ENCODE measurements at regions not wholly inside any gene's neighbourhood (a gene's known extent, or its start where the extent isn't known, plus 50 kb on each side); places are given as distances from the start of the nearest gene placed in this dataset.
"Not testable (repeated sequence)": the region's sequence is repeated elsewhere in the genome, so short reads cannot be mapped to it uniquely, and the experiment has no call there.

GRCh38 chr2:239594772-239595608 is 194.2 kb upstream of the HDAC4 start:
- no peak for DNase-seq (ENCODE audit: low read depth)

DNA sequence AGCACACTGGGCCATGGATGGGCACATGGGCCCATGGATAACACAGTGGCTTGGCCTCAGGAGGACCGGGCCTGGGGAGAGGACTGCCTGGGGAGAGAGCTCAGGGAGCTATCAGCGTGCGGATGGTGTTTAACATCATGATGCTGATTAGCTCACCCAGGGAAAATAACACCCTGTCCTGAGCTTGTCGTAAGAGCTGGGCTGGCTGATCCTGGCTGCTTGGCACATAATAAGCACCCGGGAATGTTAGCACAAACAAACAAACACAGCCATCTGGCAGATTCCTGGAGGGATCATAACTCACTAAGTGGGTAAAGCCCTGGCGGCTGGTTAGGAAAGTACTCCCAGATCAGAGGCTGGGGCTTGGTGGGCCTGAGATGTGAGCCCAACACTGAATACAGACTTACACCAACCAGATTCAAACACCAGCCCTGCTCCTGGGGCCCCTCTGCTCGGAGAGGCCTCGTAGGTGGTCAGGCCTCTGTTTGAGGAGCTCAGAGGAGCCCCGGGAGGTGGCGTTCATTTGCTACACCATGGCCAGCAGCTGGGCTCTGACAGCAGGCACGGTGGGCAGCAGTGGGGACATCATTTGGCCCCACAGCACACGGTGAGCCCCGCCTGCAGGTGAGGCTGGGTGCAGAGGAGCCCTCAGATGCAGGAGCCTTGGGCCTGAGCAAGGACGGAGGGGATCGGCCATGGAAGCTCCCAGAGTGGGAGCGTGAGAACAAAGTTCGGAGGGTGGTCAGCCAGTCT is 193.4 kb upstream of the HDAC4 start:
- DNase-seq (ENCODE audit: low read depth) = no peak

DNA sequence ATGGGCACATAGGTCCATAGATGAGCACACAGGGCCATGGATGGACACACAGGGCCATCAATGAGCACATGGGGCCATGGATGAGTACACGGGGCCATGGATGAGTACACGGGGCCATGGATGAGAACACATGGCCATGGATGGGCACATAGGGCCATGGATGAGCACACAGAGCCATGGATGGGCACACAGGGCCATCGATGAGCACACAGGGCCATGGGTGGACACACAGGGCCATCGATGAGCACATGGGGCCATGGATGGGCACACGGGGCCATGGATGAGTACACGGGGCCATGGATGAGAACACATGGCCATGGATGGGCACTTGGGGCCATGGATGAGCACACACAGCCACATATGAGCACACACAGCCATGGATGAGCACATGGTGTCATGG is 192.6 kb upstream of the HDAC4 start:
- DNase-seq (ENCODE audit: low read depth) = no peak

DNA sequence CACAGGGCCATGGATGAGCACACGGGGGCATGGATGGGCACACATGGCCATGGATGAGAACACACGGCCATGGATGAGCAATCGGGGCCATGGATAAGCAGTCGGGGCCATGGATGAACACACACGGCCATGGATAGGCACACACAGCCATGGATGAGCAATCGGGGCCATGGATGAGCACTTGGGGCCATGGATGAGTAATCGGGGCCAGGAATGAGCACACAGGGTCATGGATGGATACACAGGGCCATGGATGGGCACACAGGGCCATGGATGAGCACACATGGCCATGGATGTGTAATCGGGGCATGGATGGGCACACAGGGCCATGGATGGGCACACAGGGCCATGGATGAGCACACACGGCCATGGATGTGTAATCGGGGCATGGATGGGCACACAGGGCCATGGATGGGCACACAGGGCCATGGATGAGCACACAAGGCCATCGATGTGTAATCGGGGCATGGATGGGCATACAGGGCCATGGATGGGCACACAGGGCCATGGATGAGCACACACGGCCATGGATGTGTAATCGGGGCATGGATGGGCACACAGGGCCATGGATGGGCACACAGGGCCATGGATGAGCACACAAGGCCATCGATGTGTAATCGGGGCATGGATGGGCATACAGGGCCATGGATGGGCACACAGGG is 191.9 kb upstream of the HDAC4 start:
- DNase-seq (ENCODE audit: low read depth) = not testable (repeated sequence)

- no peak for DNase-seq (ENCODE audit: low read depth)
These were observed 190.4 kb upstream of the HDAC4 start for GRCh38 chr2:239590995-239591915.

GRCh38 chr2:239590276-239590675 is 189.5 kb upstream of the HDAC4 start:
- DNase-seq (ENCODE audit: low read depth) = no peak

GRCh38 chr2:239589833-239590232 is 189.0 kb upstream of the HDAC4 start:
- DNase-seq (ENCODE audit: low read depth) = no peak

DNA sequence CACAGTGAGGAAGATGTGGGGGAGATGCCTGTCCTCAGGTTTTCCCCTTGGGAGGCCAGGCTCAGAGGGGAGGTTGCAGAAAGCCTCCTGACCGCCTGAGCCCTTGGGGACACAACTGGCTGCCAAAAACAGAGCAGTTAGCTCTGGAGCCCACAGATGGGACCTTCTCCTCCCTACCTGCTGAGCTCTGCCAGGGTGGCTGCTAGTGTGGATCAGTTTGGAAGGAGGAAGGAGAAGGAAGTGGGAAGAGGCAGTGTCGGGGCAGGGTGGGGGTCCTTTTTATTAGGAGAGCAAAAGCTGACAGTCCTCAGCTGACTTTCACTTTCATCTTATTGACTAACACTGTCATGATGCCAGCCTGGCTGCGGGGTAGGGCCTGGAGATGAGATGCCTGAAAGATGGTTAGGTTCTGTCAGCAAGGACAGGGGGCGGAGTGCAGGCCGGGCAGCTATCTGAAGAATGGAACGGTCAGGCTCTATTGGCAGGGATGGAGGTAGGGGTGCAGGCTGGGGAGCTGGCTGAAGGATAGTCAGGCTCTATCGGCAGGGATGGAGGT is 188.5 kb upstream of the HDAC4 start:
- no peak for DNase-seq (ENCODE audit: low read depth)

GRCh38 chr2:239588451-239589269 is 187.8 kb upstream of the HDAC4 start:
- no peak for DNase-seq (ENCODE audit: low read depth)

DNA sequence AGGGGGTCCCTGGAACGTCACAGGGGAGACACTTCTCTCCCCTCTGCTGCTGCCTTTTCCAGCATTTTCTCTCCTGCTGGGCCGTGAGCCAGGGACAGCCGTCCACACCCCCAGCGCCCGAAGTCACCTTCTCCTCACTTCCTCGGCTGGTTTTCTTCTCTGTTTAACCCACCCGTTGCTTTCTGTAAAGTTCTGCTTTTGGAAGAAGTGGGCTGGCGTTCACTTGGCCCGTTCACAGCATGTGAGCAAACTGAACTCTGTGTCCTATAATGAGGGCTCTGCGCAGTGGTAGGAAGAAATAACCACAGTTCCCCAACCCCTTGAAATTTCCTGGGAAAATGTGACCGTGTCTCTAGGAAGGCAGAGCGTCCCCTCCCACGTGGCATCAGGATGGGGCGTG is 187.0 kb upstream of the HDAC4 start:
- DNase-seq (ENCODE audit: low read depth) = no peak

GRCh38 chr2:239587311-239587731 is 186.5 kb upstream of the HDAC4 start:
- DNase-seq (ENCODE audit: low read depth) = no peak

- no peak for DNase-seq (ENCODE audit: low read depth)
These were observed 186.0 kb upstream of the HDAC4 start for GRCh38 chr2:239586651-239587310.

GRCh38 chr2:239585422-239585821 is 184.6 kb upstream of the HDAC4 start:
- no peak for DNase-seq (ENCODE audit: low read depth)

DNA sequence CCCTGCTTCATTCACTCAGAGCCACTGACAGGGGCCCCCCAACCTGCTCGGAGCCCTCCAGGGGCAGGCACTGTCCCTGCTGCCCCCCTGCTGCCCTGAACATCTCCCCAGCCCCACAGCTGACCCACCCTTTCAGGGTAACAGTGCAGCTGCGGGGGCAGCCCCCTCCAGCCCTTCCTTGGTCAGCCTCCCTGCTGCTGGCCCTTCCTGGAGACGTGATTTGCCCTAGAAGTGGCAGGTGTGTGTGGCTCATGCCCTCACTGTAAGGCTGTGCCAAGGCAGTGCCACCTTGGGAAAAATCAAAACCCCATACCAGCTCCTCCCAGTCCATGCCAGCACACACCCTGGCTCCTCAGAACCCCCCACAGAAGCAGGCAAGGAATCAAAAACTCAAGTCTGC is 184.2 kb upstream of the HDAC4 start:
- DNase-seq (ENCODE audit: low read depth) = no peak

GRCh38 chr2:239583879-239584859 is 183.3 kb upstream of the HDAC4 start:
- DNase-seq (ENCODE audit: low read depth) = no peak

DNA sequence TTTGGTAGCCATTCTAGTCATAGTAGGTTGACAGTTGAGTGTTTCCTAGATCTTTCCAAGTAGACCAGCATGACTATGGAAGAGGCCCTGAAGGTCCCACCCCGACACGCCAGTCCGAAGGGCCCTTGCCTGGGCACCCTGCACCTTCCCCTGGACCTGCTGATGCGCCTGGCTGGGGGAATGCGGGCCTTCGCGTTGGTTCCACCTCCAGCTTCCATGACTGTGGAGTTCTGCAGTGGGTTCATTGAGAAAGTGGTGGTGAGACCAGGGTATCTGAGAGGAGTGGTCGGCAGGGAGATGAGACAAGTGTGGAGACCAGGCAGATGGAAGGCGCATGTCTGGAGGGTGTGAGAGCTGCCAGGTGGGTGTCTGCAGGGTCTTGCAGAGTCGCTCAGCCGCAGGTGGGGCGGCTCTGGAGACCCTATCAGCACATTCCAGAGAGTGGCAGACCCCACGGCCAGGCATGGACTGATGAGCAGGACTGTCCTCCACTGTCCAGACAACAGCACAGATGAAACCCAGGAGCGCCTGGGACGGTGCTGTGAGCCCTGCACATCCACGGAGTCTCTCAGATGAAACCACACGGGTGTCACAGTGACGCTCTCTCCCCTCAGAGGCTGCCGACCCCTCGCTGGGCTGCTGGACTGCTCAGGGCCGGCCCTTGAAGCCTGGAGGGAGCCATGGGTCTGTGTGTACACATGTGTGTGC is 182.5 kb upstream of the HDAC4 start:
- DNase-seq (ENCODE audit: low read depth) = no peak

- DNase-seq (ENCODE audit: low read depth) = no peak
These were observed 181.7 kb upstream of the HDAC4 start for GRCh38 chr2:239582476-239582875.

All from myocyte (in vitro differentiated cells).